ENCODE measurements at regions not wholly inside any gene's neighbourhood (a gene's known extent, or its start where the extent isn't known, plus 50 kb on each side); places are given as distances from the start of the nearest gene placed in this dataset.

DNA sequence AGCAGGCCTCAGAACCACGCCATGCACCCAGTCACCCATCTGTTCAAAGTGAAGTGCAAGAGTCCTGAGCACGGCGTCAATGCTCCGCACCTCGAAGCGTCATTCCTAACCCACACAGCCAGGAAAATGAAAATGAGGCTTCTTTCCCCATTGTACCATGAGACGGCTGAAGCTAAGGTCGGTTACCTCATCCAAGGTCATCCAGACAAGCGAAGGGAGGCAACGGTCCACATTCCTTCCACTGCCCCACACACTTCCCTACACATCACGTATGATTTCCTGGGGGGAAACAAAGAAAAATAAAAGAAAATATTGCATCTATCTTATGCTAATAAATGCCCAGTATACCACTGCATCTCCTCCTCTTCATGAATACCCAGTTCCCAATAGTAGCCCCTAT is 113.5 kb upstream of the RAB6C start:
- H3K79me2 ChIP-seq (ENCODE audit: insufficient read depth): no peaks in the 10 kb centered on the region
- ChIA-PET POLR2A (no interaction called here), CTCF (no interaction called here)
- no peak overlapping the region for H3K27ac ChIP-seq (ENCODE audit: low read depth in 2 of 2, low read length in 1 of 2)
- no peak for DNase-seq
- H3K4me1 ChIP-seq (ENCODE audit: control insufficient read depth in 1 of 2, insufficient read depth in 2 of 2, low read depth in 1 of 2, low read length in 1 of 2): no peaks in the 10 kb centered on the region; a peak in 1 of 4 replicates
- no peaks in the 10 kb centered on the region for H3K36me3 ChIP-seq (replicated peaks in 1 of 2; ENCODE audit: control insufficient read depth in 1 of 2, insufficient read depth in 2 of 2, low read length in 1 of 2)
- no peak overlapping the region for H3K4me2 ChIP-seq
- no peaks in the 10 kb centered on the region for H3F3A ChIP-seq (replicated peaks; ENCODE audit: insufficient read depth)
- H4K20me1 ChIP-seq (ENCODE audit: insufficient read depth): no peaks in the 10 kb centered on the region
- no peak overlapping the region for H2AFZ ChIP-seq (ENCODE audit: low read depth)
- TF ChIP-seq RAD21 (IDR thresholded peaks at IDR 0.05; ENCODE audit: low read length): no peak
- TF ChIP-seq, protein P1, sequence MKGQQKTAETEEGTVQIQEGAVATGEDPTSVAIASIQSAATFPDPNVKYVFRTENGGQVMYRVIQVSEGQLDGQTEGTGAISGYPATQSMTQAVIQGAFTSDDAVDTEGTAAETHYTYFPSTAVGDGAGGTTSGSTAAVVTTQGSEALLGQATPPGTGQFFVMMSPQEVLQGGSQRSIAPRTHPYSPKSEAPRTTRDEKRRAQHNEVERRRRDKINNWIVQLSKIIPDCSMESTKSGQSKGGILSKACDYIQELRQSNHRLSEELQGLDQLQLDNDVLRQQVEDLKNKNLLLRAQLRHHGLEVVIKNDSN (IDR thresholded peaks at IDR 0.05; ENCODE audit: borderline replicate concordance, low read depth): no peak
- no peak for TF ChIP-seq POLR2AphosphoS5 (IDR thresholded peaks at IDR 0.05; ENCODE audit: low read depth, low read length)
- no peak for TF ChIP-seq TCF12 (IDR thresholded peaks at IDR 0.05)
- no peak for TF ChIP-seq RFX5 (IDR thresholded peaks at IDR 0.05; ENCODE audit: low read length)
- no peak for TF ChIP-seq MAX (IDR thresholded peaks at IDR 0.05; ENCODE audit: low read depth)
- no peak for TF ChIP-seq NFIC (IDR thresholded peaks at IDR 0.05; ENCODE audit: borderline replicate concordance)
- TF ChIP-seq ZBTB33 (IDR thresholded peaks at IDR 0.05; ENCODE audit: borderline replicate concordance, low read depth): no peak
- no peak for TF ChIP-seq GABPA (IDR thresholded peaks at IDR 0.05; ENCODE audit: low read depth)
- no peak for TF ChIP-seq FOXM1 (IDR thresholded peaks at IDR 0.05; ENCODE audit: low read depth)
- no peak for TF ChIP-seq EZH2phosphoT487 (IDR thresholded peaks at IDR 0.05; ENCODE audit: borderline replicate concordance, low read depth)
- TF ChIP-seq, protein P2, sequence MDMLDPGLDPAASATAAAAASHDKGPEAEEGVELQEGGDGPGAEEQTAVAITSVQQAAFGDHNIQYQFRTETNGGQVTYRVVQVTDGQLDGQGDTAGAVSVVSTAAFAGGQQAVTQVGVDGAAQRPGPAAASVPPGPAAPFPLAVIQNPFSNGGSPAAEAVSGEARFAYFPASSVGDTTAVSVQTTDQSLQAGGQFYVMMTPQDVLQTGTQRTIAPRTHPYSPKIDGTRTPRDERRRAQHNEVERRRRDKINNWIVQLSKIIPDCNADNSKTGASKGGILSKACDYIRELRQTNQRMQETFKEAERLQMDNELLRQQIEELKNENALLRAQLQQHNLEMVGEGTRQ (IDR thresholded peaks at IDR 0.05; ENCODE audit: borderline replicate concordance, low read depth, low read length): no peak
- no peak for TF ChIP-seq NRF1 (IDR thresholded peaks at IDR 0.05; ENCODE audit: low read depth, low read length)
- no peak overlapping the region for H3K9ac ChIP-seq
- 77% methylated on average over 11 of the region's 11 CpGs for WGBS (ENCODE audit: low lambda C conversion rate)
- H3K9me2 ChIP-seq: no peaks in the 10 kb centered on the region
- no peak overlapping the region for H3K4me3 ChIP-seq (ENCODE audit: low read depth in 2 of 2, low read length in 1 of 2)
- no peaks in the 10 kb centered on the region for H3K9me3 ChIP-seq
- H3K27me3 ChIP-seq (ENCODE audit: insufficient read depth): no peaks in the 10 kb centered on the region

GRCh38 chr2:129866391-129866790 is 113.1 kb upstream of the RAB6C start:
- no peak for DNase-seq
- Histone ChIP-seq H3K4me3 (ENCODE audit: low read depth in 2 of 2, low read length in 1 of 2) (no peak overlapping the region), H3K9ac (no peak overlapping the region), H3K9me2 (no peaks in the 10 kb centered on the region), H3F3A (replicated peaks; ENCODE audit: insufficient read depth) (no peaks in the 10 kb centered on the region), H3K27ac (ENCODE audit: low read depth in 2 of 2, low read length in 1 of 2) (no peak overlapping the region), H4K20me1 (ENCODE audit: insufficient read depth) (no peaks in the 10 kb centered on the region), H3K4me2 (no peak overlapping the region), H3K27me3 (ENCODE audit: insufficient read depth) (no peaks in the 10 kb centered on the region), H3K4me1 (ENCODE audit: control insufficient read depth in 1 of 2, insufficient read depth in 2 of 2, low read depth in 1 of 2, low read length in 1 of 2) (no peaks in the 10 kb centered on the region; a peak in 1 of 4 replicates), H3K9me3 (no peaks in the 10 kb centered on the region), H3K79me2 (ENCODE audit: insufficient read depth) (no peaks in the 10 kb centered on the region), H2AFZ (ENCODE audit: low read depth) (no peak overlapping the region), H3K36me3 (replicated peaks in 1 of 2; ENCODE audit: control insufficient read depth in 1 of 2, insufficient read depth in 2 of 2, low read length in 1 of 2) (no peaks in the 10 kb centered on the region)
- 62% methylated on average over 3 of the region's 3 CpGs for WGBS (ENCODE audit: low lambda C conversion rate)
- CTCF ChIA-PET: no interaction called here
- TF ChIP-seq MEF2A (IDR thresholded peaks at IDR 0.05; ENCODE audit: borderline replicate concordance, low read depth) (no peak), MAX (IDR thresholded peaks at IDR 0.05; ENCODE audit: low read depth) (no peak), ELF1 (IDR thresholded peaks at IDR 0.05) (no peak), RFX5 (IDR thresholded peaks at IDR 0.05; ENCODE audit: low read length) (no peak), MXI1 (IDR thresholded peaks at IDR 0.05; ENCODE audit: low read depth, low read length) (no peak), FOXJ3 (CRISPR knock-in tag; IDR thresholded peaks at IDR 0.05) (no peak), POLR2AphosphoS5 (IDR thresholded peaks at IDR 0.05; ENCODE audit: low read depth, low read length) (no peak), JUND (IDR thresholded peaks at IDR 0.05) (no peak), SMC3 (IDR thresholded peaks at IDR 0.05; ENCODE audit: low read depth, low read length) (no peak), TAF1 (IDR thresholded peaks at IDR 0.05; ENCODE audit: borderline replicate concordance, low read depth, low read length) (no peak), NFIC (IDR thresholded peaks at IDR 0.05; ENCODE audit: borderline replicate concordance) (no peak), RCOR1 (IDR thresholded peaks at IDR 0.05; ENCODE audit: low read length) (no peak), GATA2 (CRISPR knock-in tag; IDR thresholded peaks at IDR 0.05) (no peak), CHD2 (IDR thresholded peaks at IDR 0.05; ENCODE audit: low read length, partially characterized antibody) (no peak)
- TF ChIP-seq, protein P3, sequence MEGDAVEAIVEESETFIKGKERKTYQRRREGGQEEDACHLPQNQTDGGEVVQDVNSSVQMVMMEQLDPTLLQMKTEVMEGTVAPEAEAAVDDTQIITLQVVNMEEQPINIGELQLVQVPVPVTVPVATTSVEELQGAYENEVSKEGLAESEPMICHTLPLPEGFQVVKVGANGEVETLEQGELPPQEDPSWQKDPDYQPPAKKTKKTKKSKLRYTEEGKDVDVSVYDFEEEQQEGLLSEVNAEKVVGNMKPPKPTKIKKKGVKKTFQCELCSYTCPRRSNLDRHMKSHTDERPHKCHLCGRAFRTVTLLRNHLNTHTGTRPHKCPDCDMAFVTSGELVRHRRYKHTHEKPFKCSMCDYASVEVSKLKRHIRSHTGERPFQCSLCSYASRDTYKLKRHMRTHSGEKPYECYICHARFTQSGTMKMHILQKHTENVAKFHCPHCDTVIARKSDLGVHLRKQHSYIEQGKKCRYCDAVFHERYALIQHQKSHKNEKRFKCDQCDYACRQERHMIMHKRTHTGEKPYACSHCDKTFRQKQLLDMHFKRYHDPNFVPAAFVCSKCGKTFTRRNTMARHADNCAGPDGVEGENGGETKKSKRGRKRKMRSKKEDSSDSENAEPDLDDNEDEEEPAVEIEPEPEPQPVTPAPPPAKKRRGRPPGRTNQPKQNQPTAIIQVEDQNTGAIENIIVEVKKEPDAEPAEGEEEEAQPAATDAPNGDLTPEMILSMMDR (IDR thresholded peaks at IDR 0.05): no peak
- POLR2A ChIA-PET: no interaction called here

Measured in SK-N-SH (cell line).